GM12875 (cell line): ENCODE measurements at regions not wholly inside any gene's neighbourhood (a gene's known extent, or its start where the extent isn't known, plus 50 kb on each side); places are given as distances from the start of the nearest gene placed in this dataset.
"Not testable (repeated sequence)": the region's sequence is repeated elsewhere in the genome, so short reads cannot be mapped to it uniquely, and the experiment has no call there.

Experiments used
- H3K4me3 ChIP-seq: one replicate; pipeline ENCODE4 v1.5.1; 2011; ENCODE audit warnings: low read depth, low read length, control low read depth
- TF ChIP-seq, protein P1 (sequence below): IDR thresholded peaks from 2 replicates; pipeline ENCODE4 v1.5.1; 2011; ENCODE audit warnings: low read depth, mild to moderate bottlenecking, control low read depth, inconsistent platforms, low read length, moderate library complexity, borderline replicate concordance; ENCODE audit not compliant: insufficient read depth

DNA sequence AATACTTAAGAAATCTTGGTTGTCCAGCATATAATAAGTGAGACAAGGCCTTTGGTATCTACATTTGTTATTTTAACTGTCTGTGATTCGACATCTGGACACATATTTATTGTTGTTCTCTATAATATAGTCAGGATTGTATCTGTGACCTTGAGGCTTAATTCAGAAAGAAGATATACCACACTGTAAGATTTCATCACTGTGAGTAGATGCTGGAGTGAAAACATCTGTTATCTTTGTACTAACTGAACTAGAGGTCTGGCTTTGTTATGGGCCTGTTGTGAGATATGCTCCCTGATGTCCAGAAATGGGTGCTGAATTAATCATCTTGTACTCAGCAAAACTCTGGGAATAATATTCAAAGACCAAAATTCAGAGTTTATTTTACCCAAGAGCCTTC is 148.5 kb downstream of the ISOC1 start:
- no peak overlapping the region for H3K4me3 ChIP-seq

DNA sequence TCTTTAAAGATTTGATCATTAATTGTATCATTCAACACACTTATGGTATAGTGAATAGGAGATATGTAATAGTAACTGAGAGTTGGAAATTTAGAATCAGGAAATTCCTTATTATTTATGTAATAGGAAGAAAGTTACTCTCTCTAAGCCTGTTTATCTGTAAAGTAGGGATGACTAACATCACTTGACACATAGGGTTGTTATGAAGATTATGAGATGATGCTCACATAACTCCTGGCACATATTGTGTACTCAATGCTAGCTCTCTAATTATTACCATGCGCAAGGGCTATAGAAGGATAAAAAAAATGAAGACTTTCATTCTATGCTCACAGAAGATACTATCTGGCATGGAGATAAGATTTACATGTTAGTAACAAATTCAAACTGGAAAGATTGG is 149.9 kb downstream of the ISOC1 start:
- no peak overlapping the region for H3K4me3 ChIP-seq
- TF ChIP-seq, protein P1, sequence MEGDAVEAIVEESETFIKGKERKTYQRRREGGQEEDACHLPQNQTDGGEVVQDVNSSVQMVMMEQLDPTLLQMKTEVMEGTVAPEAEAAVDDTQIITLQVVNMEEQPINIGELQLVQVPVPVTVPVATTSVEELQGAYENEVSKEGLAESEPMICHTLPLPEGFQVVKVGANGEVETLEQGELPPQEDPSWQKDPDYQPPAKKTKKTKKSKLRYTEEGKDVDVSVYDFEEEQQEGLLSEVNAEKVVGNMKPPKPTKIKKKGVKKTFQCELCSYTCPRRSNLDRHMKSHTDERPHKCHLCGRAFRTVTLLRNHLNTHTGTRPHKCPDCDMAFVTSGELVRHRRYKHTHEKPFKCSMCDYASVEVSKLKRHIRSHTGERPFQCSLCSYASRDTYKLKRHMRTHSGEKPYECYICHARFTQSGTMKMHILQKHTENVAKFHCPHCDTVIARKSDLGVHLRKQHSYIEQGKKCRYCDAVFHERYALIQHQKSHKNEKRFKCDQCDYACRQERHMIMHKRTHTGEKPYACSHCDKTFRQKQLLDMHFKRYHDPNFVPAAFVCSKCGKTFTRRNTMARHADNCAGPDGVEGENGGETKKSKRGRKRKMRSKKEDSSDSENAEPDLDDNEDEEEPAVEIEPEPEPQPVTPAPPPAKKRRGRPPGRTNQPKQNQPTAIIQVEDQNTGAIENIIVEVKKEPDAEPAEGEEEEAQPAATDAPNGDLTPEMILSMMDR = no peak

More for the DNA sequence above, 148.5 kb downstream of the ISOC1 start:
- TF ChIP-seq, protein P1 = no peak

DNA sequence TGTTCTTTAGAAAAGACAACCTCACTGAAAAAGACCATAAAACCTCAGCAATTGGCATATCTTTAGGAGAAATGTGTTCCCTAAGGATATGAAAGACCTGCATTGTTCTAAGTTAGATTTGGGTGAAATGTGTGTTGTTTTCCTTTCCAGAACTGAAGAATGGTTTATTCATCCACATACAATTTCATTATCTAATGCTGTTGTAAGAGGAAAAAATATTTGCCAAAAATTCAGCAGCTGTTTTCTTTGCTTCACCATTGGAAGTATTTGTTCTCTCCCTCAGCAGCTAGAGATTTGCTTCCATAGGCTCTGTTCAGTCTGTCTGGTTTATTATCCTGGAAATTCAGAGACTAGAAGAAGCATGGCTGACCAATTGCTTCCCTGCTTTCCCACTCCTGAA is 150.9 kb downstream of the ISOC1 start:
- TF ChIP-seq, protein P1 = no peak
- H3K4me3 ChIP-seq = no peak overlapping the region

DNA sequence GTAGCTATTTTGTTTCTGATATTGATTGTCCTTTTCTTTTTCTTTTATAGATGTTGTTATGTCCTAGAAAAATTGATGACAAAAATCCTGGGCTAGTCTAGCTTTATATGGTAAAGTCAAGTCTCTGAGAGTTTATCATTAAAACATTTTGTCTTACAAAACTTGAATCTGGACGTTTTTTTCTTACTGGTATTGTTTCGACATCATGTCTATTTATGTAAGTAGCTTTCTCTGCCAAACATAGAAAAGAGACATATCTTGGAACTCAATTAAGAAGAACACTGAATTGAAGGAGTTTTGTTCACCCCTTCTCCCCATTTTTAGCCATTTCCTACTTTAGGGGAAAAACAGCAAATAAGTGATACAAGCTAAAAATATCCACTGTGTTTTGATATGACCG is 151.5 kb downstream of the ISOC1 start:
- H3K4me3 ChIP-seq = no peak overlapping the region
- TF ChIP-seq, protein P1 = no peak

DNA sequence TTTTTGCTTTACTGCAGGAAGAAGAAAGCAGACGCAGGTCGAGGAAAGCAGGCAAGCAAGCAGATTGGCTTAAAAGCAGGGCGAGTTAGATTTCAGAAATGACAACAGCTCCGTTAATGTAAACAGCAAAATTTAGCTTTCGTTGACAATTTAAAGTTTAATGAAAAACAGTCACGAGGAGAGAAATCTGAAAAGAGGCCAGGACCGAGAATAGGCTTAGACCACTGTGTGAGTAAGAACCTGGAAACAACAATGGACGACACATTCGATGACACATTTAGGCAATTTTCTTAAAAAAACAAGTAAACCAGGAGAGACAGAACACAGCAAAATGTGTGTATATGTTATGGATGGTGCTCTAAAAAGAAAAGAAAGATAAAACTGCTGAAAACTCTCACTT is 155.3 kb downstream of the ISOC1 start:
- no peak overlapping the region for H3K4me3 ChIP-seq
- TF ChIP-seq, protein P1 = no peak

DNA sequence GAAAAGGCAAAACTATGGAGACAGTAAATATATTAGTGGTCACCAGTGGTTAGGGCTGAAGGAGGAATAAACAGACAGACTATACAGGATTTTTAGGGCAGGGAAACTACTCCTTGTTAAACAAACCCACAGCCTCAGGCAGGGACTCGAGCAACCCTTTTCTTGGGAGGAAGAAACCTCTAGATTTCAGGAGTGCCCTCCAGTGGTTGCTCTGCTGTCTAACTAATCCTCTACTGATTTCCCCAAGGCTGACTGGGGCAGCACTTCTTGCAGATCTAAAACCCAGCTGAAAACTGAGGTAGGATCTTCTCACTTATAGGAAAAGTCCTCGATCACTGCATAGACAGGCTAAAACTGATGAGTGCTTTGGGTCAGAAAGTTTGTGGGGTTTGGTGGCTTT is 176.8 kb downstream of the ISOC1 start:
- TF ChIP-seq, protein P1 = no peak

DNA sequence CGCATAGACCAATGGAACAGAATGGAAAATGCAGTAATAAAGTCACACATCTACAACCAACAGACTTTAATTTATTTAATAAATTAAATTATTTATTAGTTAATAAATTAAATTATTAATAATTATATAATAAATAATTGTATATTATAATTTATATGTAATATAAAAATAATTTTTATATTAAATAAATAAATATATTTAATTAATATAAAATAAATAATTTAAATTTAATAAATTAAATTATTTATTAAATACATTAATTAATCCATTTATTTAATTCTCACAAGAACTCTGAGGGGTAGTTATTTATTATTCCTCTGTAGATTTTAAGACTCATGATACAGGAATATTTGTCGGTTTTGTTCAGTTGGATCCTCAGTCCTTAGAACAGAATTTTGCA is 176.1 kb upstream of the ADAMTS19 start:
- H3K4me3 ChIP-seq = no peak overlapping the region

More for the DNA sequence above, 176.8 kb downstream of the ISOC1 start:
- no peak overlapping the region for H3K4me3 ChIP-seq

DNA sequence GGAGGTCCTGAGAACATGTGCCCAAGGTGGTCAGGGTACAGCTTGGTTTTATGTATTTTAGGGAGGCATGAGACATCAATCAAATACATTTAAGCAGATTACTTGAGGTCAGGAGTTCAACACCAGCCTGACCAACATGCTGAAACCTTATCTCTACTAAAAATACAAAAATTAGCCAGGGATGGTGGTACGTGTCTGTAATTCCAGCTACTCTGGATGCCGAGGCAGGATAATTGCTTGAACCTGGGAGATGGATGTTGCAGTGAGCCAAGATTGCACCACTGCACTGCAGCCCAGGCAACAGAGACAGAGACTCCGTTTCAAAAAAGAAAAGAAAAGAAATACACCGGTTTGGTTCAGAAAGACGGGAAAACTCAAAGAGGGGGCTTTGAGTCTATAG is 165.9 kb upstream of the ADAMTS19 start:
- H3K4me3 ChIP-seq = not testable (repeated sequence)

More for the DNA sequence above, 176.1 kb upstream of the ADAMTS19 start:
- TF ChIP-seq, protein P1 = no peak
